ENCODE measurements at regions not wholly inside any gene's neighbourhood (a gene's known extent, or its start where the extent isn't known, plus 50 kb on each side); places are given as distances from the start of the nearest gene placed in this dataset.

- Histone ChIP-seq H3K9me3 (ENCODE audit: control insufficient read depth, low read length) (peaks cover 1% of the 10 kb centered on the region), H3K27me3 (ENCODE audit: control insufficient read depth in 1 of 2, insufficient read depth in 2 of 2, low read length in 1 of 2) (peaks cover 0 to 2% of the 10 kb centered on the region in 2 donors), H3K4me3 (ENCODE audit: low read length in 2 of 2) (no peak overlapping the region), H3K4me1 (ENCODE audit: control insufficient read depth in 1 of 2, insufficient read depth in 2 of 2, low read length in 2 of 2) (no peaks in the 10 kb centered on the region), H3K27ac (ENCODE audit: low read depth in 1 of 2, low read length in 2 of 2) (no peak overlapping the region), H3K36me3 (ENCODE audit: control insufficient read depth in 1 of 2, insufficient read depth in 2 of 2, low read length in 1 of 2) (no peaks in the 10 kb centered on the region)
- DNase-seq = no peak
- intact Hi-C loops (cut with DNase I) = no loop called here
- ATAC-seq (ENCODE audit: low FRiP score) = no peak
- WGBS, 2 donors = 0 to 3% methylated on average over 1 of the region's 1 CpG
Measured at GRCh38 chr1:38201431-38201830, 154.8 kb upstream of the POU3F1 start.

GRCh38 chr1:38198621-38199020, 152.0 kb upstream of the POU3F1 start:
- Histone ChIP-seq H3K36me3 (ENCODE audit: control insufficient read depth in 1 of 2, insufficient read depth in 2 of 2, low read length in 1 of 2) (no peaks in the 10 kb centered on the region), H3K27ac (ENCODE audit: low read depth in 1 of 2, low read length in 2 of 2) (no peak overlapping the region), H3K4me3 (ENCODE audit: low read length in 2 of 2) (no peak overlapping the region), H3K27me3 (ENCODE audit: control insufficient read depth in 1 of 2, insufficient read depth in 2 of 2, low read length in 1 of 2) (peaks cover 0 to 2% of the 10 kb centered on the region in 2 donors), H3K9me3 (ENCODE audit: control insufficient read depth, low read length) (peaks cover 1% of the 10 kb centered on the region), H3K4me1 (ENCODE audit: control insufficient read depth in 1 of 2, insufficient read depth in 2 of 2, low read length in 2 of 2) (no peaks in the 10 kb centered on the region)
- DNase-seq (no peak), ATAC-seq (ENCODE audit: low FRiP score) (no peak)
- 80 to 83% methylated on average over 2 of the region's 2 CpGs for WGBS, 2 donors
- intact Hi-C loops (cut with DNase I) = no loop called here

GRCh38 chr1:38198099-38198498, 151.5 kb upstream of the POU3F1 start:
- DNase-seq (no peak), ATAC-seq (ENCODE audit: low FRiP score) (no peak)
- H3K27me3 ChIP-seq (ENCODE audit: control insufficient read depth in 1 of 2, insufficient read depth in 2 of 2, low read length in 1 of 2) = peaks cover 0 to 2% of the 10 kb centered on the region in 2 donors
- H3K27ac ChIP-seq (ENCODE audit: low read depth in 1 of 2, low read length in 2 of 2) = no peak overlapping the region
- H3K4me1 ChIP-seq (ENCODE audit: control insufficient read depth in 1 of 2, insufficient read depth in 2 of 2, low read length in 2 of 2) = no peaks in the 10 kb centered on the region
- H3K4me3 ChIP-seq (ENCODE audit: low read length in 2 of 2) = no peak overlapping the region
- intact Hi-C loops (cut with DNase I) = no loop called here
- H3K36me3 ChIP-seq (ENCODE audit: control insufficient read depth in 1 of 2, insufficient read depth in 2 of 2, low read length in 1 of 2) = no peaks in the 10 kb centered on the region
- WGBS, 2 donors = 86 to 87% methylated on average over 6 of the region's 6 CpGs
- H3K9me3 ChIP-seq (ENCODE audit: control insufficient read depth, low read length) = peaks cover 1% of the 10 kb centered on the region

DNA sequence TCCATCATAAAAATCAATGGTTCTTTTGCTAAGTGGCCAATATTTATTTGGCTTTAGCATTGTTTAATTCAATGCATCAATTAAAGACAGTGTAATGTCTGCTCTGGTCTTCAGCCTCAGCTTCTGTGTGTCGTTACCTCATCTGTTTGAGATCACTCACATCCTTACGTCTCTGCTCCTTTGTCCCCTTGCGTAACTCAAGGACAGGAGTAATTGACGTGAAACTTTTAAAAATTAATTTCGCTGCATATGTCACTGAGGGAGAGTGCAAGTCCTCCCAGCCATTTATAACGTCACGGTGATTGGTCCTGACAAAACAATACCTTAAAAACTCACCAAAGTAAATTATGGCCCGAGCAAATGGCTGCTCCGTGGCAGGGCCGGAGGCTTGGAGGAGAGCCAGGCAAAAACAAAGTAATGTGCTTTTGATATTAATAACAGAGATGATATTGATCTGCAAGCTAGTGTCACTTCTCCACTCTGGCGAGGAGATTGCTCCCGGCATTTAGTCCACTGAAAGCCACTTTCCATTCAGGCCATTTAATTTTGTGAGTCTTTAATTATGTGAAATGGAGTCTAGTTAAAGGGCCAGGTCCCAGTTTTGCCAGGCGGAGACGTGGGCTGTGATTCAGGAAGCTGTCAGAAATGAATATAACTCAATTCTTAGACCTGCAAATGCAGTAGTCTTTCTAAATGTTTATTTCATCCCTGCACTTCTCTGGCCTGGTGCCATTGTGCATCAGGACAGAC, 150.9 kb upstream of the POU3F1 start:
- 48 to 50% methylated on average over 14 of the region's 14 CpGs for WGBS, 2 donors
- DNase-seq = no peak

DNA sequence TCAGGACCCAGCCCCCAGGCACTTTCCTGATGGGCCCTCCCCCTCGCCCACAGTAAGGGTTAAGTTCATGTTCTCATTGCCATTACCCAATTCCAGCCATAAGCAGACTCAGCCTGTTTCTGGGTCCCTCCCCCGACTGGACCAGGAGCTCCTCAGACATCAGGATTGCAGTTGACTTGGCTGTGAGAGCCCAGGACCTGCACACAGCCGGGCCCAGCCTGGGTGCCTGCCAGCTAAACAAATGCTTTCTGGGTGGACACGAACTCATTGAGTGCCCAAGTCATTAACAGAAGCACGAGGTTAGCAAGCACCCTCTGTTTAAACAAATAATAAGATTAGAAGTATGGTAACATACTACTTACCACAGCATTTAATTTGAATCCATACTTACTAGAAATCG, 147.9 kb upstream of the POU3F1 start:
- Histone ChIP-seq H3K27me3 (ENCODE audit: control insufficient read depth in 1 of 2, insufficient read depth in 2 of 2, low read length in 1 of 2) (no peaks in the 10 kb centered on the region), H3K9me3 (ENCODE audit: control insufficient read depth, low read length) (no peaks in the 10 kb centered on the region), H3K36me3 (ENCODE audit: control insufficient read depth in 1 of 2, insufficient read depth in 2 of 2, low read length in 1 of 2) (no peaks in the 10 kb centered on the region), H3K4me1 (ENCODE audit: control insufficient read depth in 1 of 2, insufficient read depth in 2 of 2, low read length in 2 of 2) (no peaks in the 10 kb centered on the region), H3K4me3 (ENCODE audit: low read length in 2 of 2) (no peak overlapping the region), H3K27ac (ENCODE audit: low read depth in 1 of 2, low read length in 2 of 2) (no peak overlapping the region)
- ATAC-seq (ENCODE audit: low FRiP score) (no peak), DNase-seq (no peak)
- WGBS, 2 donors = 35 to 36% methylated on average over 6 of the region's 6 CpGs
- intact Hi-C loops (cut with DNase I) = no loop called here

More for the DNA sequence above, 150.9 kb upstream of the POU3F1 start:
- H3K4me1 ChIP-seq (ENCODE audit: control insufficient read depth in 1 of 2, insufficient read depth in 2 of 2, low read length in 2 of 2) = no peaks in the 10 kb centered on the region
- H3K9me3 ChIP-seq (ENCODE audit: control insufficient read depth, low read length) = peaks cover 1% of the 10 kb centered on the region
- no peak overlapping the region for H3K27ac ChIP-seq (ENCODE audit: low read depth in 1 of 2, low read length in 2 of 2)
- peaks cover 0 to 2% of the 10 kb centered on the region in 2 donors for H3K27me3 ChIP-seq (ENCODE audit: control insufficient read depth in 1 of 2, insufficient read depth in 2 of 2, low read length in 1 of 2)
- ATAC-seq (ENCODE audit: low FRiP score) = no peak
- no peaks in the 10 kb centered on the region for H3K36me3 ChIP-seq (ENCODE audit: control insufficient read depth in 1 of 2, insufficient read depth in 2 of 2, low read length in 1 of 2)
- intact Hi-C loops (cut with DNase I) = no loop called here
- no peak overlapping the region for H3K4me3 ChIP-seq (ENCODE audit: low read length in 2 of 2)

GRCh38 chr1:38193040-38193439, 146.4 kb upstream of the POU3F1 start:
- DNase-seq = no peak
- intact Hi-C loops (cut with DNase I) = no loop called here
- no peak overlapping the region for H3K4me3 ChIP-seq (ENCODE audit: low read length in 2 of 2)
- H3K36me3 ChIP-seq (ENCODE audit: control insufficient read depth in 1 of 2, insufficient read depth in 2 of 2, low read length in 1 of 2) = no peaks in the 10 kb centered on the region
- 64 to 69% methylated on average over 3 of the region's 3 CpGs for WGBS, 2 donors
- no peak for ATAC-seq (ENCODE audit: low FRiP score)
- H3K27me3 ChIP-seq (ENCODE audit: control insufficient read depth in 1 of 2, insufficient read depth in 2 of 2, low read length in 1 of 2) = no peaks in the 10 kb centered on the region
- H3K27ac ChIP-seq (ENCODE audit: low read depth in 1 of 2, low read length in 2 of 2) = no peak overlapping the region
- H3K9me3 ChIP-seq (ENCODE audit: control insufficient read depth, low read length) = peaks cover 5% of the 10 kb centered on the region
- H3K4me1 ChIP-seq (ENCODE audit: control insufficient read depth in 1 of 2, insufficient read depth in 2 of 2, low read length in 2 of 2) = no peaks in the 10 kb centered on the region

DNA sequence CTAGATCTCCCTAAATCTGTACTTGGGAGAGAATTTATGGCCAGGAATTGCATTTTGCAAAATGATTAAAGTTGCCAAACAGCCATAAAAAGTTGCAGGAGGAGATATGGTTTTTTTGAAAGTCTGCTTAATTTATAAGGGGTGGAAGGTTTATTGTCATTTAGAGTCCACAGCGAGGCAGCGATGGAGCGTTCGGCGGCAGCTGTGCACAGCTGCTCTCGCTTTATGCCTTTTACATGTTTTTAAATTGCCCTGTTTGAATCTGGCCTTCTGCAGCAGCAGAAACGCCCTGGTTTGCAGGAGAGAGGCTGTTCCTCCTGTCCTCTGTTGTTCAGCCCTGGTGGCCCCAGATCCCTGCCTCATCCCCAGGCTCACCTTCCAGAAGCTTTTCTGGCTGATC, 144.9 kb upstream of the POU3F1 start:
- Histone ChIP-seq H3K9me3 (ENCODE audit: control insufficient read depth, low read length) (peaks cover 7% of the 10 kb centered on the region), H3K4me1 (ENCODE audit: control insufficient read depth in 1 of 2, insufficient read depth in 2 of 2, low read length in 2 of 2) (no peaks in the 10 kb centered on the region), H3K36me3 (ENCODE audit: control insufficient read depth in 1 of 2, insufficient read depth in 2 of 2, low read length in 1 of 2) (no peaks in the 10 kb centered on the region), H3K27ac (ENCODE audit: low read depth in 1 of 2, low read length in 2 of 2) (no peak overlapping the region), H3K27me3 (ENCODE audit: control insufficient read depth in 1 of 2, insufficient read depth in 2 of 2, low read length in 1 of 2) (no peaks in the 10 kb centered on the region), H3K4me3 (ENCODE audit: low read length in 2 of 2) (no peak overlapping the region)
- no peak for DNase-seq
- intact Hi-C loops (cut with DNase I) = no loop called here
- ATAC-seq (ENCODE audit: low FRiP score) = no peak
- 51 to 56% methylated on average over 7 of the region's 7 CpGs for WGBS, 2 donors

DNA sequence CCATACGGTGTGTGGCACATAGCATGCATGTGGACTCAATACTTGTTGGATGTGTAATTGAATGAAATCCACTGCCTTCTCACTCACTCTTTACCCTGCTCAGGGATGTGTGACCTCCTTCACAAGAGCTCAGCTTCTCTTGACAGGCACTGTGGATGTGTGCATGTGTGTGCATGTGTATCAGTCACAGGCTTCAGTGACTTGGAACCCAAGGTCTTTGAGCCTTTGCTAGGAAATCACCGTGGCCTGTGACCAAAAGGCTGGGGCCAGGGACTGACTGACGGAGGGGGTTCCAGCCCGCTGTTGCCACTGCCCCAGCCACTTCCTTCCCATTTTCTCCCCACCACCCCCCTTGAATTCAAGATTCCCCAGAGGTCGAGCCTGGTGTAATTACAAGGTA, 144.4 kb upstream of the POU3F1 start:
- no peaks in the 10 kb centered on the region for H3K36me3 ChIP-seq (ENCODE audit: control insufficient read depth in 1 of 2, insufficient read depth in 2 of 2, low read length in 1 of 2)
- intact Hi-C loops (cut with DNase I) = no loop called here
- ATAC-seq (ENCODE audit: low FRiP score) (no peak), DNase-seq (no peak)
- peaks cover 7% of the 10 kb centered on the region for H3K9me3 ChIP-seq (ENCODE audit: control insufficient read depth, low read length)
- H3K4me1 ChIP-seq (ENCODE audit: control insufficient read depth in 1 of 2, insufficient read depth in 2 of 2, low read length in 2 of 2) = no peaks in the 10 kb centered on the region
- no peak overlapping the region for H3K4me3 ChIP-seq (ENCODE audit: low read length in 2 of 2)
- 34 to 37% methylated on average over 5 of the region's 5 CpGs for WGBS, 2 donors
- H3K27ac ChIP-seq (ENCODE audit: low read depth in 1 of 2, low read length in 2 of 2) = no peak overlapping the region
- H3K27me3 ChIP-seq (ENCODE audit: control insufficient read depth in 1 of 2, insufficient read depth in 2 of 2, low read length in 1 of 2) = no peaks in the 10 kb centered on the region

DNA sequence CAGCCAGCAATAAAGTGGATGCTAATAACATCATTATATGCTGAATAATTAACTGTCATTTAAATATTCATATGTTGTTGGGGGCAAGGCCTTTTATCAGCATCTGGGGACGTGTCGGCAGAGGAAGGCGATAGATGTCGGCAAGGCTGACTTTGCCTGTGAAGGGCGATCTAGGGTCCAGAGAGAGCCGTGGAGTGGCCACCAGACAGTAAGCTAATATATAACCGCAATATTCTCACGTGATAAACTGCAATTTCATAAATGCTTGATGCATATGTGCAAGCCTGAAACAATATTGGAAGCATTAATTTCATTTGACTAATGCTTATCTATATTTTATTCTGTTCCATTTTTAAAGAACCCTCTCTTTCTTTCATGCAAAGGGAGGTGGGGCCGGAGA, 141.0 kb upstream of the POU3F1 start:
- intact Hi-C loops (cut with DNase I) = no loop called here
- ATAC-seq (ENCODE audit: low FRiP score) (no peak), DNase-seq (no peak)
- WGBS, 2 donors = 86 to 90% methylated on average over 9 of the region's 9 CpGs
- H3K36me3 ChIP-seq (ENCODE audit: control insufficient read depth in 1 of 2, insufficient read depth in 2 of 2, low read length in 1 of 2) = no peaks in the 10 kb centered on the region
- H3K4me3 ChIP-seq (ENCODE audit: low read length in 2 of 2) = no peak overlapping the region
- H3K9me3 ChIP-seq (ENCODE audit: control insufficient read depth, low read length) = peaks cover 7% of the 10 kb centered on the region
- H3K4me1 ChIP-seq (ENCODE audit: control insufficient read depth in 1 of 2, insufficient read depth in 2 of 2, low read length in 2 of 2) = no peaks in the 10 kb centered on the region
- no peaks in the 10 kb centered on the region for H3K27me3 ChIP-seq (ENCODE audit: control insufficient read depth in 1 of 2, insufficient read depth in 2 of 2, low read length in 1 of 2)
- no peak overlapping the region for H3K27ac ChIP-seq (ENCODE audit: low read depth in 1 of 2, low read length in 2 of 2)

Data from aorta (tissue), 5 donors.